ENCODE measurements at regions not wholly inside any gene's neighbourhood (a gene's known extent, or its start where the extent isn't known, plus 50 kb on each side); places are given as distances from the start of the nearest gene placed in this dataset.
"Not testable (repeated sequence)": the region's sequence is repeated elsewhere in the genome, so short reads cannot be mapped to it uniquely, and the experiment has no call there.

- no peak overlapping the region for H3K27ac ChIP-seq (ENCODE audit: insufficient read depth, low read depth, low read length, poor library complexity, severe bottlenecking)
- no peak overlapping the region for H3K4me3 ChIP-seq (ENCODE audit: insufficient read depth, low read depth, low read length)
- H3K9me3 ChIP-seq (ENCODE audit: control insufficient read depth, low read length): no peaks in the 10 kb centered on the region
- no peaks in the 10 kb centered on the region for H3K27me3 ChIP-seq (ENCODE audit: control insufficient read depth, insufficient read depth, low read length, poor library complexity, severe bottlenecking)
- H3K36me3 ChIP-seq (ENCODE audit: control insufficient read depth, insufficient read depth, low read length): no peaks in the 10 kb centered on the region
- H3K4me1 ChIP-seq (ENCODE audit: control insufficient read depth, insufficient read depth, low read length): no peaks in the 10 kb centered on the region
- 96 to 98% methylated on average over 5 of the region's 5 CpGs for whole genome bisulfite sequencing, 2 experiments
Measured at GRCh38 chr13:31594056-31594455, 145.3 kb upstream of the RXFP2 start.

GRCh38 chr13:31595563-31595962 lies 143.8 kb upstream of the RXFP2 start:
- 95% methylated on average over 2 of the region's 2 CpGs for WGBS, 2 experiments
- Histone ChIP-seq H3K4me3 (ENCODE audit: insufficient read depth, low read depth, low read length) (no peak overlapping the region), H3K9me3 (ENCODE audit: control insufficient read depth, low read length) (no peaks in the 10 kb centered on the region), H3K27ac (ENCODE audit: insufficient read depth, low read depth, low read length, poor library complexity, severe bottlenecking) (no peak overlapping the region), H3K27me3 (ENCODE audit: control insufficient read depth, insufficient read depth, low read length, poor library complexity, severe bottlenecking) (no peaks in the 10 kb centered on the region), H3K4me1 (ENCODE audit: control insufficient read depth, insufficient read depth, low read length) (no peaks in the 10 kb centered on the region), H3K36me3 (ENCODE audit: control insufficient read depth, insufficient read depth, low read length) (no peaks in the 10 kb centered on the region)

GRCh38 chr13:31598990-31599389 lies 140.3 kb upstream of the RXFP2 start:
- 87 to 97% methylated on average over 3 of the region's 3 CpGs for WGBS, 2 experiments
- H3K4me1 ChIP-seq (ENCODE audit: control insufficient read depth, insufficient read depth, low read length): no peaks in the 10 kb centered on the region
- H3K27me3 ChIP-seq (ENCODE audit: control insufficient read depth, insufficient read depth, low read length, poor library complexity, severe bottlenecking): no peaks in the 10 kb centered on the region
- no peaks in the 10 kb centered on the region for H3K36me3 ChIP-seq (ENCODE audit: control insufficient read depth, insufficient read depth, low read length)
- no peaks in the 10 kb centered on the region for H3K9me3 ChIP-seq (ENCODE audit: control insufficient read depth, low read length)
- H3K27ac ChIP-seq (ENCODE audit: insufficient read depth, low read depth, low read length, poor library complexity, severe bottlenecking): no peak overlapping the region
- H3K4me3 ChIP-seq (ENCODE audit: insufficient read depth, low read depth, low read length): no peak overlapping the region

GRCh38 chr13:31605076-31605860 lies 134.1 kb upstream of the RXFP2 start:
- Histone ChIP-seq H3K4me3 (ENCODE audit: insufficient read depth, low read depth, low read length) (no peak overlapping the region), H3K27me3 (ENCODE audit: control insufficient read depth, insufficient read depth, low read length, poor library complexity, severe bottlenecking) (no peaks in the 10 kb centered on the region), H3K36me3 (ENCODE audit: control insufficient read depth, insufficient read depth, low read length) (no peaks in the 10 kb centered on the region), H3K9me3 (ENCODE audit: control insufficient read depth, low read length) (no peaks in the 10 kb centered on the region), H3K27ac (ENCODE audit: insufficient read depth, low read depth, low read length, poor library complexity, severe bottlenecking) (no peak overlapping the region), H3K4me1 (ENCODE audit: control insufficient read depth, insufficient read depth, low read length) (no peaks in the 10 kb centered on the region)
- 71% methylated on average over 4 to 5 of the region's 5 CpGs for WGBS, 2 experiments

GRCh38 chr13:31607531-31607930 lies 131.8 kb upstream of the RXFP2 start:
- not testable (repeated sequence) for H3K27me3 ChIP-seq (ENCODE audit: control insufficient read depth, insufficient read depth, low read length, poor library complexity, severe bottlenecking); H3K27ac ChIP-seq (ENCODE audit: insufficient read depth, low read depth, low read length, poor library complexity, severe bottlenecking); H3K4me3 ChIP-seq (ENCODE audit: insufficient read depth, low read depth, low read length); H3K36me3 ChIP-seq (ENCODE audit: control insufficient read depth, insufficient read depth, low read length); H3K4me1 ChIP-seq (ENCODE audit: control insufficient read depth, insufficient read depth, low read length); H3K9me3 ChIP-seq (ENCODE audit: control insufficient read depth, low read length)
- WGBS, 2 experiments: 66 to 83% methylated on average over 6 to 7 of the region's 7 CpGs

- not testable (repeated sequence) for H3K4me1 ChIP-seq (ENCODE audit: control insufficient read depth, insufficient read depth, low read length); H3K9me3 ChIP-seq (ENCODE audit: control insufficient read depth, low read length); H3K4me3 ChIP-seq (ENCODE audit: insufficient read depth, low read depth, low read length); H3K36me3 ChIP-seq (ENCODE audit: control insufficient read depth, insufficient read depth, low read length); H3K27ac ChIP-seq (ENCODE audit: insufficient read depth, low read depth, low read length, poor library complexity, severe bottlenecking); H3K27me3 ChIP-seq (ENCODE audit: control insufficient read depth, insufficient read depth, low read length, poor library complexity, severe bottlenecking)
- 88 to 89% methylated on average over 23 of the region's 23 CpGs for WGBS, 2 experiments
Measured at GRCh38 chr13:31608780-31609179, 130.5 kb upstream of the RXFP2 start.

GRCh38 chr13:31610270-31610998 lies 128.9 kb upstream of the RXFP2 start:
- Histone ChIP-seq H3K4me3 (ENCODE audit: insufficient read depth, low read depth, low read length) (no peak overlapping the region), H3K4me1 (ENCODE audit: control insufficient read depth, insufficient read depth, low read length) (no peaks in the 10 kb centered on the region), H3K9me3 (ENCODE audit: control insufficient read depth, low read length) (no peaks in the 10 kb centered on the region), H3K27ac (ENCODE audit: insufficient read depth, low read depth, low read length, poor library complexity, severe bottlenecking) (no peak overlapping the region), H3K27me3 (ENCODE audit: control insufficient read depth, insufficient read depth, low read length, poor library complexity, severe bottlenecking) (no peaks in the 10 kb centered on the region), H3K36me3 (ENCODE audit: control insufficient read depth, insufficient read depth, low read length) (no peaks in the 10 kb centered on the region)
- 96 to 97% methylated on average over 4 to 7 of the region's 7 CpGs for WGBS, 2 experiments

GRCh38 chr13:31611214-31611613 lies 128.1 kb upstream of the RXFP2 start:
- WGBS, 2 experiments: 92 to 98% methylated on average over 3 of the region's 3 CpGs
- Histone ChIP-seq H3K27me3 (ENCODE audit: control insufficient read depth, insufficient read depth, low read length, poor library complexity, severe bottlenecking) (no peaks in the 10 kb centered on the region), H3K9me3 (ENCODE audit: control insufficient read depth, low read length) (no peaks in the 10 kb centered on the region), H3K27ac (ENCODE audit: insufficient read depth, low read depth, low read length, poor library complexity, severe bottlenecking) (no peak overlapping the region), H3K36me3 (ENCODE audit: control insufficient read depth, insufficient read depth, low read length) (no peaks in the 10 kb centered on the region), H3K4me3 (ENCODE audit: insufficient read depth, low read depth, low read length) (no peak overlapping the region), H3K4me1 (ENCODE audit: control insufficient read depth, insufficient read depth, low read length) (no peaks in the 10 kb centered on the region)

- Histone ChIP-seq H3K27ac (ENCODE audit: insufficient read depth, low read depth, low read length, poor library complexity, severe bottlenecking) (no peak overlapping the region), H3K4me3 (ENCODE audit: insufficient read depth, low read depth, low read length) (no peak overlapping the region), H3K9me3 (ENCODE audit: control insufficient read depth, low read length) (no peaks in the 10 kb centered on the region), H3K27me3 (ENCODE audit: control insufficient read depth, insufficient read depth, low read length, poor library complexity, severe bottlenecking) (no peaks in the 10 kb centered on the region), H3K4me1 (ENCODE audit: control insufficient read depth, insufficient read depth, low read length) (no peaks in the 10 kb centered on the region), H3K36me3 (ENCODE audit: control insufficient read depth, insufficient read depth, low read length) (no peaks in the 10 kb centered on the region)
- 92 to 95% methylated on average over 3 of the region's 3 CpGs for WGBS, 2 experiments
Measured at GRCh38 chr13:31614073-31614472, 125.3 kb upstream of the RXFP2 start.

- Histone ChIP-seq H3K4me3 (ENCODE audit: insufficient read depth, low read depth, low read length) (no peak overlapping the region), H3K27ac (ENCODE audit: insufficient read depth, low read depth, low read length, poor library complexity, severe bottlenecking) (no peak overlapping the region), H3K4me1 (ENCODE audit: control insufficient read depth, insufficient read depth, low read length) (no peaks in the 10 kb centered on the region), H3K27me3 (ENCODE audit: control insufficient read depth, insufficient read depth, low read length, poor library complexity, severe bottlenecking) (no peaks in the 10 kb centered on the region), H3K36me3 (ENCODE audit: control insufficient read depth, insufficient read depth, low read length) (no peaks in the 10 kb centered on the region), H3K9me3 (ENCODE audit: control insufficient read depth, low read length) (no peaks in the 10 kb centered on the region)
- WGBS, 2 experiments: 82 to 100% methylated on average over 1 of the region's 1 CpG
Measured at GRCh38 chr13:31614704-31615103, 124.6 kb upstream of the RXFP2 start.
